HG03139 (cell line): ENCODE measurements at regions not wholly inside any gene's neighbourhood (a gene's known extent, or its start where the extent isn't known, plus 50 kb on each side); places are given as distances from the start of the nearest gene placed in this dataset.

Experiments
- ATAC-seq: cut with Tn5 transposase; IDR thresholded peaks from one replicate; pipeline ENCODE4 v1.9.1; 2021; ENCODE audit not compliant: unreplicated experiment

- ATAC-seq, result no peak
Measured at GRCh38 chr11:130636722-130637464, 188.4 kb downstream of the ADAMTS15 start.

- no peak for ATAC-seq
Measured at GRCh38 chr11:130637566-130637965, 189.1 kb downstream of the ADAMTS15 start.

GRCh38 chr11:130638033-130638432, 189.6 kb downstream of the ADAMTS15 start:
- no peak for ATAC-seq

- ATAC-seq, result no peak
Measured at GRCh38 chr11:130638624-130639023, 190.2 kb downstream of the ADAMTS15 start.

- ATAC-seq, result no peak
Measured at GRCh38 chr11:130639369-130639768, 190.9 kb downstream of the ADAMTS15 start.

- no peak for ATAC-seq
Measured at GRCh38 chr11:130640526-130640925, 192.1 kb downstream of the ADAMTS15 start.

GRCh38 chr11:130641876-130642275, 193.4 kb downstream of the ADAMTS15 start:
- ATAC-seq, result no peak

GRCh38 chr11:130642994-130643393, 194.5 kb downstream of the ADAMTS15 start:
- ATAC-seq, result no peak

- no peak for ATAC-seq
Measured at GRCh38 chr11:130644187-130644586, 195.7 kb downstream of the ADAMTS15 start.

- ATAC-seq, result no peak
Measured at GRCh38 chr11:130645164-130645842, 196.9 kb downstream of the ADAMTS15 start.

GRCh38 chr11:130645843-130646197, 197.4 kb downstream of the ADAMTS15 start:
- no peak for ATAC-seq

- no peak for ATAC-seq
Measured at GRCh38 chr11:130646881-130647280, 198.4 kb downstream of the ADAMTS15 start.

GRCh38 chr11:130647371-130647770, 198.9 kb downstream of the ADAMTS15 start:
- ATAC-seq, result no peak

GRCh38 chr11:130649801-130650200, 201.4 kb downstream of the ADAMTS15 start:
- ATAC-seq, result no peak

GRCh38 chr11:130650456-130651030, 202.1 kb downstream of the ADAMTS15 start:
- ATAC-seq, result no peak

GRCh38 chr11:130651066-130651855, 202.8 kb downstream of the ADAMTS15 start:
- ATAC-seq, result no peak

GRCh38 chr11:130652671-130653335, 204.4 kb downstream of the ADAMTS15 start:
- ATAC-seq, result no peak

GRCh38 chr11:130653838-130654636, 205.6 kb downstream of the ADAMTS15 start:
- no peak for ATAC-seq

- no peak for ATAC-seq
Measured at GRCh38 chr11:130655300-130655699, 206.9 kb downstream of the ADAMTS15 start.

GRCh38 chr11:130666781-130667251, 218.4 kb downstream of the ADAMTS15 start:
- ATAC-seq, result no peak
